ENCODE measurements at regions not wholly inside any gene's neighbourhood (a gene's known extent, or its start where the extent isn't known, plus 50 kb on each side); places are given as distances from the start of the nearest gene placed in this dataset.

GRCh38 chr3:72086743-72087087, 301.8 kb upstream of the PROK2 start:
- TF ChIP-seq CTCF (IDR thresholded peaks at IDR 0.05) (no peak), POLR2A (IDR thresholded peaks at IDR 0.05) (no peak)
